SK-N-SH treated with all-trans-retinoic acid at 6 μM for 48 hours (cell line): ENCODE measurements at regions not wholly inside any gene's neighbourhood (a gene's known extent, or its start where the extent isn't known, plus 50 kb on each side); places are given as distances from the start of the nearest gene placed in this dataset.

Source experiments
- ATAC-seq: fragments of 200-7000 bp; cut with Tn5 transposase; 3 replicates; pipeline ENCODE4 v1.9.1; 2020; ENCODE audit warnings: mild to moderate bottlenecking, moderate library complexity
- ARNTL ChIP-seq: fragments of 450-650 bp; formaldehyde crosslinking; IDR thresholded peaks from 2 replicates; pipeline ENCODE4 v1.5.0; 2020; ENCODE audit warnings: low read depth, mild to moderate bottlenecking, moderate library complexity, borderline replicate concordance
- BACH2 ChIP-seq: fragments of 250-450 bp; sonication (Bioruptor Pico); IDR thresholded peaks from 2 replicates; pipeline ENCODE4 v1.9.0; 2021; ENCODE audit warnings: mild to moderate bottlenecking, borderline replicate concordance
- CSDC2 ChIP-seq: fragments of 250-450 bp; sonication (Bioruptor Pico); IDR thresholded peaks from 2 replicates; pipeline ENCODE4 v1.5.0; 2020; ENCODE audit warnings: mild to moderate bottlenecking, moderate library complexity
- ESRRG ChIP-seq: fragments of 250-450 bp; sonication (Bioruptor Pico); IDR thresholded peaks from 2 replicates; pipeline ENCODE4 v1.6.1; 2021; ENCODE audit warnings: mild to moderate bottlenecking
- GLIS3 ChIP-seq: fragments of 250-450 bp; sonication (Bioruptor Pico); IDR thresholded peaks from 2 replicates; pipeline ENCODE4 v1.5.0; 2020; ENCODE audit warnings: mild to moderate bottlenecking, moderate library complexity
- ISL1 ChIP-seq: fragments of 250-450 bp; sonication (Bioruptor Pico); IDR thresholded peaks from 2 replicates; pipeline ENCODE4 v2.1.2; 2022; ENCODE audit warnings: mild to moderate bottlenecking, moderate library complexity
- OSR1 ChIP-seq: fragments of 250-450 bp; sonication (Bioruptor Pico); IDR thresholded peaks from 2 replicates; pipeline ENCODE4 v1.8.0; 2022; ENCODE audit warnings: moderate library complexity, mild to moderate bottlenecking, inconsistent platforms
- PPARA ChIP-seq: fragments of 250-450 bp; sonication (Bioruptor Pico); IDR thresholded peaks from 2 replicates; pipeline ENCODE4 v1.5.0; 2020; ENCODE audit warnings: mild to moderate bottlenecking, borderline replicate concordance
- SNAI2 ChIP-seq: fragments of 250-450 bp; sonication (Bioruptor Pico); IDR thresholded peaks from 2 replicates; pipeline ENCODE4 v1.5.0; 2020; ENCODE audit warnings: mild to moderate bottlenecking, moderate library complexity
- TCF4 ChIP-seq: fragments of 250-450 bp; sonication (Bioruptor Pico); IDR thresholded peaks from 2 replicates; pipeline ENCODE4 v1.8.0; 2021; ENCODE audit warnings: mild to moderate bottlenecking, moderate library complexity, borderline replicate concordance
- TOX ChIP-seq: fragments of 250-450 bp; sonication (Bioruptor Pico); IDR thresholded peaks from 2 replicates; pipeline ENCODE4 v1.8.0; 2021; ENCODE audit warnings: mild to moderate bottlenecking, moderate library complexity, borderline replicate concordance
- ZC3H10 ChIP-seq: fragments of 250-450 bp; sonication (Bioruptor Pico); IDR thresholded peaks from 2 replicates; pipeline ENCODE4 v1.5.1; 2021; ENCODE audit warnings: mild to moderate bottlenecking, moderate library complexity
- ZFP3 ChIP-seq: fragments of 250-450 bp; sonication (Bioruptor Pico); IDR thresholded peaks from 2 replicates; pipeline ENCODE4 v1.5.0; 2020; ENCODE audit warnings: mild to moderate bottlenecking, moderate library complexity
- ZFP30 ChIP-seq: fragments of 450-650 bp; formaldehyde crosslinking; IDR thresholded peaks from 2 replicates; pipeline ENCODE4 v1.5.0; 2022; ENCODE audit warnings: mild to moderate bottlenecking, moderate library complexity
- ZNF565 ChIP-seq: fragments of 450-650 bp; formaldehyde crosslinking; conservative IDR thresholded peaks from 2 replicates; pipeline ENCODE4 v1.5.0; 2020; ENCODE audit warnings: low read depth, mild to moderate bottlenecking, moderate library complexity
- ZNF70 ChIP-seq: fragments of 450-650 bp; formaldehyde crosslinking; IDR thresholded peaks from 2 replicates; pipeline ENCODE4 v1.5.0; 2020; ENCODE audit warnings: mild to moderate bottlenecking, moderate library complexity
- ZNF8 ChIP-seq: fragments of 450-650 bp; formaldehyde crosslinking; IDR thresholded peaks from 2 replicates; pipeline ENCODE4 v1.5.0; 2020; ENCODE audit warnings: mild to moderate bottlenecking, moderate library complexity
- TF ChIP-seq, protein P1 (sequence below): fragments of 250-450 bp; sonication (Bioruptor Pico); IDR thresholded peaks from 2 replicates; pipeline ENCODE4 v1.5.0; 2020; ENCODE audit warnings: mild to moderate bottlenecking, moderate library complexity
- TF ChIP-seq, protein P2 (sequence below): fragments of 250-450 bp; sonication (Bioruptor Pico); IDR thresholded peaks from 2 replicates; pipeline ENCODE4 v1.5.1; 2021; ENCODE audit warnings: mild to moderate bottlenecking, moderate library complexity
- TF ChIP-seq, protein P3 (sequence below): fragments of 250-450 bp; sonication (Bioruptor Pico); IDR thresholded peaks from 2 replicates; pipeline ENCODE4 v1.8.0; 2021; ENCODE audit warnings: low read depth, mild to moderate bottlenecking, moderate library complexity, borderline replicate concordance
- TF ChIP-seq, protein P4 (sequence below): fragments of 250-450 bp; sonication (Bioruptor Pico); IDR thresholded peaks from 2 replicates; pipeline ENCODE4 v1.5.1; 2020; ENCODE audit warnings: low read depth, mild to moderate bottlenecking, moderate library complexity
- TF ChIP-seq, protein P5 (sequence below): fragments of 250-450 bp; sonication (Bioruptor Pico); IDR thresholded peaks from 2 replicates; pipeline ENCODE4 v1.8.0; 2020; ENCODE audit warnings: mild to moderate bottlenecking, moderate library complexity, borderline replicate concordance

DNA sequence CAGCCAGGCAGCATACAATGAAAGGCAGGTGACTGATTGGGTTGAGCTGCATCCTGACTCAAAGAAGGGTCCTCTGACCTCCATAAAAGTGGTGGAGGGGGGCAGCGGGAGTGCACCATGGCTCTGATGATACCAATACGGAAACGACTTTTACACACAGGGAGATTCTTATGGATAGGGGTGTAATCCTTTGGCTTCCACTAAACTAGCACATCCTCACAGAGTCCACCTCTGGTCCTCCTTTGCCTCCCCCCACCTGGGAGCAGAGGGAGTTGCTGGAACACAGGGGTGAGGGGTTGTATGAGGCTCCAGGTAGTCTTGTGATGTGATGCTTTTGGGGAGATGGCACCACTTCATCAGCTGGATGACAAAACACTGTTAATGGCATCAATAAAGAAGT is 361.0 kb downstream of the BARHL2 start:
- no peak for TF ChIP-seq ZFP3
- no peak for TF ChIP-seq ZNF8 (CRISPR knock-in tag)
- TF ChIP-seq SNAI2 (CRISPR knock-in tag): no peak
- TF ChIP-seq, protein P1, sequence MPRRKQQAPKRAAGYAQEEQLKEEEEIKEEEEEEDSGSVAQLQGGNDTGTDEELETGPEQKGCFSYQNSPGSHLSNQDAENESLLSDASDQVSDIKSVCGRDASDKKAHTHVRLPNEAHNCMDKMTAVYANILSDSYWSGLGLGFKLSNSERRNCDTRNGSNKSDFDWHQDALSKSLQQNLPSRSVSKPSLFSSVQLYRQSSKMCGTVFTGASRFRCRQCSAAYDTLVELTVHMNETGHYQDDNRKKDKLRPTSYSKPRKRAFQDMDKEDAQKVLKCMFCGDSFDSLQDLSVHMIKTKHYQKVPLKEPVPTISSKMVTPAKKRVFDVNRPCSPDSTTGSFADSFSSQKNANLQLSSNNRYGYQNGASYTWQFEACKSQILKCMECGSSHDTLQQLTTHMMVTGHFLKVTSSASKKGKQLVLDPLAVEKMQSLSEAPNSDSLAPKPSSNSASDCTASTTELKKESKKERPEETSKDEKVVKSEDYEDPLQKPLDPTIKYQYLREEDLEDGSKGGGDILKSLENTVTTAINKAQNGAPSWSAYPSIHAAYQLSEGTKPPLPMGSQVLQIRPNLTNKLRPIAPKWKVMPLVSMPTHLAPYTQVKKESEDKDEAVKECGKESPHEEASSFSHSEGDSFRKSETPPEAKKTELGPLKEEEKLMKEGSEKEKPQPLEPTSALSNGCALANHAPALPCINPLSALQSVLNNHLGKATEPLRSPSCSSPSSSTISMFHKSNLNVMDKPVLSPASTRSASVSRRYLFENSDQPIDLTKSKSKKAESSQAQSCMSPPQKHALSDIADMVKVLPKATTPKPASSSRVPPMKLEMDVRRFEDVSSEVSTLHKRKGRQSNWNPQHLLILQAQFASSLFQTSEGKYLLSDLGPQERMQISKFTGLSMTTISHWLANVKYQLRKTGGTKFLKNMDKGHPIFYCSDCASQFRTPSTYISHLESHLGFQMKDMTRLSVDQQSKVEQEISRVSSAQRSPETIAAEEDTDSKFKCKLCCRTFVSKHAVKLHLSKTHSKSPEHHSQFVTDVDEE (CRISPR knock-in tag): no peak
- TF ChIP-seq ZFP30 (CRISPR knock-in tag): no peak
- no peak for TF ChIP-seq PPARA (CRISPR knock-in tag)
- no peak for TF ChIP-seq TOX (CRISPR knock-in tag)
- TF ChIP-seq TCF4: no peak
- TF ChIP-seq, protein P2, sequence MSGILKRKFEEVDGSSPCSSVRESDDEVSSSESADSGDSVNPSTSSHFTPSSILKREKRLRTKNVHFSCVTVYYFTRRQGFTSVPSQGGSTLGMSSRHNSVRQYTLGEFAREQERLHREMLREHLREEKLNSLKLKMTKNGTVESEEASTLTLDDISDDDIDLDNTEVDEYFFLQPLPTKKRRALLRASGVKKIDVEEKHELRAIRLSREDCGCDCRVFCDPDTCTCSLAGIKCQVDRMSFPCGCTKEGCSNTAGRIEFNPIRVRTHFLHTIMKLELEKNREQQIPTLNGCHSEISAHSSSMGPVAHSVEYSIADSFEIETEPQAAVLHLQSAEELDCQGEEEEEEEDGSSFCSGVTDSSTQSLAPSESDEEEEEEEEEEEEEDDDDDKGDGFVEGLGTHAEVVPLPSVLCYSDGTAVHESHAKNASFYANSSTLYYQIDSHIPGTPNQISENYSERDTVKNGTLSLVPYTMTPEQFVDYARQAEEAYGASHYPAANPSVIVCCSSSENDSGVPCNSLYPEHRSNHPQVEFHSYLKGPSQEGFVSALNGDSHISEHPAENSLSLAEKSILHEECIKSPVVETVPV (CRISPR knock-in tag): no peak
- TF ChIP-seq, protein P3, sequence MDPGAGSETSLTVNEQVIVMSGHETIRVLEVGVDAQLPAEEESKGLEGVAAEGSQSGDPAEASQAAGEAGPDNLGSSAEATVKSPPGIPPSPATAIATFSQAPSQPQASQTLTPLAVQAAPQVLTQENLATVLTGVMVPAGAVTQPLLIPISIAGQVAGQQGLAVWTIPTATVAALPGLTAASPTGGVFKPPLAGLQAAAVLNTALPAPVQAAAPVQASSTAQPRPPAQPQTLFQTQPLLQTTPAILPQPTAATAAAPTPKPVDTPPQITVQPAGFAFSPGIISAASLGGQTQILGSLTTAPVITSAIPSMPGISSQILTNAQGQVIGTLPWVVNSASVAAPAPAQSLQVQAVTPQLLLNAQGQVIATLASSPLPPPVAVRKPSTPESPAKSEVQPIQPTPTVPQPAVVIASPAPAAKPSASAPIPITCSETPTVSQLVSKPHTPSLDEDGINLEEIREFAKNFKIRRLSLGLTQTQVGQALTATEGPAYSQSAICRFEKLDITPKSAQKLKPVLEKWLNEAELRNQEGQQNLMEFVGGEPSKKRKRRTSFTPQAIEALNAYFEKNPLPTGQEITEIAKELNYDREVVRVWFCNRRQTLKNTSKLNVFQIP: no peak
- TF ChIP-seq ARNTL: no peak
- no peak for TF ChIP-seq OSR1 (CRISPR knock-in tag)
- no peak for TF ChIP-seq ESRRG (CRISPR knock-in tag)
- no peak for TF ChIP-seq BACH2
- TF ChIP-seq GLIS3 (CRISPR knock-in tag): no peak
- TF ChIP-seq ISL1 (CRISPR knock-in tag): no peak
- no peak for TF ChIP-seq ZNF70 (CRISPR knock-in tag)
- TF ChIP-seq, protein P4, sequence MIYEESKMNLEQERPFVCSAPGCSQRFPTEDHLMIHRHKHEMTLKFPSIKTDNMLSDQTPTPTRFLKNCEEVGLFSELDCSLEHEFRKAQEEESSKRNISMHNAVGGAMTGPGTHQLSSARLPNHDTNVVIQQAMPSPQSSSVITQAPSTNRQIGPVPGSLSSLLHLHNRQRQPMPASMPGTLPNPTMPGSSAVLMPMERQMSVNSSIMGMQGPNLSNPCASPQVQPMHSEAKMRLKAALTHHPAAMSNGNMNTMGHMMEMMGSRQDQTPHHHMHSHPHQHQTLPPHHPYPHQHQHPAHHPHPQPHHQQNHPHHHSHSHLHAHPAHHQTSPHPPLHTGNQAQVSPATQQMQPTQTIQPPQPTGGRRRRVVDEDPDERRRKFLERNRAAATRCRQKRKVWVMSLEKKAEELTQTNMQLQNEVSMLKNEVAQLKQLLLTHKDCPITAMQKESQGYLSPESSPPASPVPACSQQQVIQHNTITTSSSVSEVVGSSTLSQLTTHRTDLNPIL (CRISPR knock-in tag): no peak
- no peak for TF ChIP-seq CSDC2 (CRISPR knock-in tag)
- no peak for TF ChIP-seq ZNF565 (CRISPR knock-in tag)
- no peak for ATAC-seq

DNA sequence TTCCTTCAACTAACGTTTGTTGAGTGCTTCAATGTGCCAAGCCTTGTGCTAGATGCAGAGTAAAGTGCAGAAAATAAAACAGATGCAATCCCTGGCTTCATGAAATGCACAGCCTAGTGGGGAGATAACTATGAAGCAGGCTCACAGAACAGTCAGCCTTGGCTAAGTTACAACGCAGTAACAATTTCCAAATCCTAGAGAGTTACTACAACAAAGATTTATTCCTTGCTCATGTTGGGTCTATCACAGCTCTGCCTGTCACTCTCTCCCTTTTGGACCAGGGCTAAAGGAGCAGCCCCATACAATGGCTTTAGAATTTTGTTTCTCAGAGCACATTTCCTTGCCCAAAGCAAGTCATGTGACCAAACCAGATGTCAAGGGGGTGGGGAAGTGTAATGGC is 359.8 kb downstream of the ZNF326 start:
- TF ChIP-seq ESRRG (CRISPR knock-in tag) (no peak), ZC3H10 (no peak), ISL1 (CRISPR knock-in tag) (no peak), TOX (CRISPR knock-in tag) (no peak), ARNTL (no peak), ZFP30 (CRISPR knock-in tag) (no peak), GLIS3 (CRISPR knock-in tag) (no peak), PPARA (CRISPR knock-in tag) (no peak), OSR1 (CRISPR knock-in tag) (no peak), ZNF70 (CRISPR knock-in tag) (no peak), ZFP3 (no peak)
- TF ChIP-seq, protein P3: no peak
- TF ChIP-seq, protein P1 (CRISPR knock-in tag): no peak
- TF ChIP-seq, protein P5, sequence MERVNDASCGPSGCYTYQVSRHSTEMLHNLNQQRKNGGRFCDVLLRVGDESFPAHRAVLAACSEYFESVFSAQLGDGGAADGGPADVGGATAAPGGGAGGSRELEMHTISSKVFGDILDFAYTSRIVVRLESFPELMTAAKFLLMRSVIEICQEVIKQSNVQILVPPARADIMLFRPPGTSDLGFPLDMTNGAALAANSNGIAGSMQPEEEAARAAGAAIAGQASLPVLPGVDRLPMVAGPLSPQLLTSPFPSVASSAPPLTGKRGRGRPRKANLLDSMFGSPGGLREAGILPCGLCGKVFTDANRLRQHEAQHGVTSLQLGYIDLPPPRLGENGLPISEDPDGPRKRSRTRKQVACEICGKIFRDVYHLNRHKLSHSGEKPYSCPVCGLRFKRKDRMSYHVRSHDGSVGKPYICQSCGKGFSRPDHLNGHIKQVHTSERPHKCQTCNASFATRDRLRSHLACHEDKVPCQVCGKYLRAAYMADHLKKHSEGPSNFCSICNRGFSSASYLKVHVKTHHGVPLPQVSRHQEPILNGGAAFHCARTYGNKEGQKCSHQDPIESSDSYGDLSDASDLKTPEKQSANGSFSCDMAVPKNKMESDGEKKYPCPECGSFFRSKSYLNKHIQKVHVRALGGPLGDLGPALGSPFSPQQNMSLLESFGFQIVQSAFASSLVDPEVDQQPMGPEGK (CRISPR knock-in tag): no peak
- TF ChIP-seq, protein P4 (CRISPR knock-in tag): no peak
- no peak for ATAC-seq
